Subcutaneous abdominal adipose tissue (tissue), 5 donors: ENCODE measurements at regions not wholly inside any gene's neighbourhood (a gene's known extent, or its start where the extent isn't known, plus 50 kb on each side); places are given as distances from the start of the nearest gene placed in this dataset.
A peak's percentile ranks its signal among the peaks of the same experiment; 100 is the strongest.

ENCODE experiments used
- H3K27ac ChIP-seq: one replicate; pipeline ENCODE4 v1.7.0; 2013; ENCODE audit warnings: low read depth, mild to moderate bottlenecking, inconsistent platforms, low read length, moderate library complexity
- H3K27me3 ChIP-seq, 5 donors: one replicate each; pipeline ENCODE4 v1.7.0; 2013; ENCODE audit warnings: low read length in 5 of 5, inconsistent platforms in 1 of 5; ENCODE audit not compliant: control insufficient read depth in 5 of 5, insufficient read depth in 4 of 5
- H3K36me3 ChIP-seq, 5 donors: one replicate each; pipeline ENCODE4 v1.7.0; 2013; ENCODE audit warnings: low read length in 5 of 5; ENCODE audit not compliant: control insufficient read depth in 5 of 5, insufficient read depth in 5 of 5
- H3K4me1 ChIP-seq, 5 donors: one replicate each; pipeline ENCODE4 v1.7.0; 2013; ENCODE audit warnings: low read length in 5 of 5, mild to moderate bottlenecking in 3 of 5, moderate library complexity in 1 of 5; ENCODE audit not compliant: control insufficient read depth in 5 of 5, insufficient read depth in 5 of 5
- H3K4me3 ChIP-seq, 5 donors: one replicate each; pipeline ENCODE4 v1.7.0; 2013; ENCODE audit warnings: low read length in 5 of 5, low read depth in 1 of 5
- H3K9ac ChIP-seq, 5 donors: one replicate each; pipeline ENCODE4 v1.7.0; 2013; ENCODE audit warnings: low read length in 5 of 5, mild to moderate bottlenecking in 4 of 5, moderate library complexity in 3 of 5
- H3K9me3 ChIP-seq, 5 donors: one replicate each; pipeline ENCODE4 v1.7.0; 2013; ENCODE audit warnings: low read length in 5 of 5; ENCODE audit not compliant: control insufficient read depth in 5 of 5
- donor health status: healthy.
- donor health status: healthy.
- donor health status: healthy.
- donor health status: healthy.
- donor health status: healthy.

DNA sequence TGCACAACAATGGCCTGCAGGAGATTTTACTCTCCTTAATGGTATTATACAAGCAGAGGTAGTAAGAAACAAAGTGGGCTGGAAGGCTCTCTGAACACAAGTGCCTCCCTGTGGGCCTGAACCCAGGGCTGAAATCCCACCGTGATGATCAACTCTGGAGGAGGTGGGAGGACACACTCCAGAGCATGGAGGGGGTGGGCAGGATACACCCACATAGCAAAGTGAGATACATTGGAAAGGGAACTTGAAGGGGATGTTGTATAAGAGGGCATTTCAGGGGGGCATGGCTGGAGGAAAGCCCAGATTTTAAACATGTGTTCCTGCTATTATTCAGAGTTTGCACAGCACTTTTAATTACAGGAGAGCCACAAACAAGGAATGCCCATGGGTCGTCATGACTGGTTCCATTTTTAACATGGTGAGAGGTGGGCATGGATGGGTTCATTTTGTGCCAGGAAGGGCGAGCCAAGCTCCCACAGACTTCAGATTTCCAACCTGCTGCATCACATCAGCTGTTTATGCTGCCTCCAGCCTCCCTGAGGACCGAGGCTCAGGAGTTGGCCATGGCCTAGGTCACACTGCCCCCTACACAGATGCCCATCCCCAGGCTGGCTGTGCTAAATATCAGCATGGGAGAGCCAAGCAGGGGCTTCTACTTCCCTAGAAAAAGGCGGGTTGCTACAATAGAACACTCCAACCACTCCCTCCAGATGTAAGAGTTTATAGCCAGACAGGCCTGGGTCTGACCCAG, 416.2 kb upstream of the ID2 start:
- no peaks in the 10 kb centered on the region for H3K27me3 ChIP-seq
- H3K9ac ChIP-seq: no peak overlapping the region
- no peak overlapping the region for H3K4me3 ChIP-seq
- H3K4me1 ChIP-seq: peaks cover 0 to 4% (median 0%) of the 10 kb centered on the region in 5 donors
- no peaks in the 10 kb centered on the region for H3K9me3 ChIP-seq
- H3K36me3 ChIP-seq: no peaks in the 10 kb centered on the region
- no peak overlapping the region for H3K27ac ChIP-seq

DNA sequence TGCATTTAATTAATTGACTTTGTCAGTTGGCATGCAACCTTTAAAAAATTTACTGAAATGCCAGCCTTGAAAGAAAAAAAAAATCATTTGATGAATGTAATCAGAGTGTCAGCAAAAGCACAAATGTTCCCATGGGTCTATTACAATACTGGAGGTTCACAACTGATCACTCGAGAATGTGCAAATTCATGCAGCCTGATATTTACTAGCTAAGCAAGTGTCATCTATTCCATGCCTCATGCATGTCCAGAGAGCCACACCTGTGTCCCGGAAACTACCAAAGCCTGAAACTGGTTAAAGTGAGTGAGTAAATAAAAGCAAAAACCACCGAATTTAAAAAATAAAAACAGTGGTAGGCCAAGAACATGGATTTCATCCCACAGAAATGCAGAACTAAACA, 415.3 kb upstream of the ID2 start:
- Histone ChIP-seq H3K9ac (no peak overlapping the region), H3K27ac (no peak overlapping the region), H3K4me3 (no peak overlapping the region), H3K27me3 (no peaks in the 10 kb centered on the region), H3K9me3 (no peaks in the 10 kb centered on the region), H3K4me1 (peaks cover 0 to 4% (median 0%) of the 10 kb centered on the region in 5 donors), H3K36me3 (no peaks in the 10 kb centered on the region)

DNA sequence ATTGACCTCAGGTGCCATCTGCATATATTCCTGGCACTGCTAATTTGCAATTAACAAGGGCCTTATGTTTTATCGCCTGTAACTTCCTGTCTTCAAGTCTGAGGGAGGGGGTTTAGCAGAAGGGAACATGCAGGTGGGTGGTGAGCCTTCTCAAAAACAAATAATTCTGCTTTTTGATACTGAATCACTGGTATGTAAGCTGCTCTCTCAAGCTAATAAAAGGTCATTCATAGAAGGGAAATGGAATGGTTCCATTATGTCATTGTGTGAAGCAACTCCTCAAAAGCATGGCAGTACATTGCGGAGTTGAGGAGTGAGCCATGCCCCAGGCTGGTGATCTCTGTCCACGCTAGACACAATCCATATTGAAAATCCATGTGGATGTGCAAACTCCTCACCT, 414.8 kb upstream of the ID2 start:
- peaks cover 0 to 4% (median 0%) of the 10 kb centered on the region in 5 donors for H3K4me1 ChIP-seq
- no peaks in the 10 kb centered on the region for H3K27me3 ChIP-seq
- H3K4me3 ChIP-seq: no peak overlapping the region
- no peak overlapping the region for H3K27ac ChIP-seq
- H3K9ac ChIP-seq: no peak overlapping the region
- H3K36me3 ChIP-seq: no peaks in the 10 kb centered on the region
- no peaks in the 10 kb centered on the region for H3K9me3 ChIP-seq

DNA sequence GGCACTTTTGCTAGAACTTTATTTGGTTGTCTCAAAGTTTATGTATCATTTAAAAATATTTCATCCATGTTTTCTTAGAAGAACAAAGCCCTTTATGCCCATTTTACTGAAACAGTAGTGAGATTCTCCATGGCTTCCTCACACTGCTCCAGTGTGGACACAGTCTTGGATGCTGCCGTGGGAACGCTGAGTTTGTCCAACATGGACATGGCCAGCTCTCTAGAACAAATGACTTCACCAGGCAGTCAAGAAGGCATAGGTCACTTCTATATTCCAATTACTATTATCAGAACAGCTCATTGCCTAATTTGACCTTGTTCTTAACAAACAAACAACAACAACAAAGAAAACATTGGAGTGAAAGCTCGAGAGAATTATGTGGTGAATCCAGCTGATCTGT, 414.1 kb upstream of the ID2 start:
- Histone ChIP-seq H3K4me1 (peaks cover 0 to 4% (median 0%) of the 10 kb centered on the region in 5 donors), H3K36me3 (no peaks in the 10 kb centered on the region)

DNA sequence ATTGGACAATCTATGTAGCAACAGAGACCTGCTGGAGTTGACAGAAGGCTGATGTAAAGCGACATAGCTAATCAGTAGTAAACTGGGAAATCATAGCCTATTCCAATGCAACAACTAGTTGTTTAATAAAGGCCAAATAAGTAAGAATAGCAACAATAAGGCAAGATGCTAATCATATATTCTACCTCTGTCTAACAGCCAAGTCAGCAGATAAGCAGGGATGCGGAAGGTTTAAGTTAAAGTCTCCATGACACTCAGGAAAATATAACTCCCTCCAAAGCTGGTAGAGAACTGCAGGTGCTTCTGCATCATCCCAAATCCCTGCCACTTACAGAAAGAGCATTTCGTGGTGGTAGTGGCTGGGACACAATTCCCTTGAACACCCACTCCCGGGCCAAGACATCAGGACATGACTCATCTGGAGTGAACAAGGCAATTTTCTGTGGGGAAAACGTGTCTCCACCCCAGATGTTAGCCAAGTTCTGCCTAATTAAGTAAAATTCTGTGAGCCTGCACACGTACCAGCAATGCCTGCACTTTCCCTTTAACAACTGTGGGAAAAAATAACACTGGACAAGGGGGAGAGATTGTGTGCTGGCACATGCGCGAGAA, 413.6 kb upstream of the ID2 start:
- Histone ChIP-seq H3K27me3 (no peaks in the 10 kb centered on the region), H3K27ac (no peak overlapping the region), H3K4me1 (peaks cover 0 to 4% (median 0%) of the 10 kb centered on the region in 5 donors), H3K9me3 (no peaks in the 10 kb centered on the region), H3K9ac (no peak overlapping the region), H3K4me3 (no peak overlapping the region), H3K36me3 (no peaks in the 10 kb centered on the region)

More for the DNA sequence above, 414.1 kb upstream of the ID2 start:
- H3K27ac ChIP-seq: no peak overlapping the region
- no peaks in the 10 kb centered on the region for H3K9me3 ChIP-seq
- H3K4me3 ChIP-seq: no peak overlapping the region
- no peak overlapping the region for H3K9ac ChIP-seq
- no peaks in the 10 kb centered on the region for H3K27me3 ChIP-seq

DNA sequence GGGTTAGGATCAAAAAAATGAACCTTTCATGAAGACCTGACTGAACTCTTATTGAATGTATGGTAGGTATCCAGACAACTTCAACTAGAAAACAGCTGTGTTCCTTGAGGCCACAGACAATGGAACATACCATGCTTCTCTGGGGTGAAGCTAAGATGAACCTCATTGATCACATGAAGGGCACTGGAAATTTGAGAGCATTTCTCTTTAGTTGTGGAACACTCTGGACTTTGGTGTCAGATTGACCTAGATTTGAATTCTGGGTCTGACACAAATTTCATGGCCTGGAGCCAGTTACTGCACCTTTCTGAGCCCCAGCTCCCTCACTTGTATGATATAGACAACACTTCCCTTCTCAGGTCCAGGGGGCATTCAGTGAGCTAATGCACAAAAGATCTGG, 411.2 kb upstream of the ID2 start:
- H3K9ac ChIP-seq: no peak overlapping the region
- peaks cover 0 to 4% (median 0%) of the 10 kb centered on the region in 5 donors for H3K4me1 ChIP-seq
- no peaks in the 10 kb centered on the region for H3K36me3 ChIP-seq
- no peak overlapping the region for H3K4me3 ChIP-seq
- no peaks in the 10 kb centered on the region for H3K27me3 ChIP-seq
- no peak overlapping the region for H3K27ac ChIP-seq
- peaks cover 0 to 5% (median 0%) of the 10 kb centered on the region in 5 donors for H3K9me3 ChIP-seq

DNA sequence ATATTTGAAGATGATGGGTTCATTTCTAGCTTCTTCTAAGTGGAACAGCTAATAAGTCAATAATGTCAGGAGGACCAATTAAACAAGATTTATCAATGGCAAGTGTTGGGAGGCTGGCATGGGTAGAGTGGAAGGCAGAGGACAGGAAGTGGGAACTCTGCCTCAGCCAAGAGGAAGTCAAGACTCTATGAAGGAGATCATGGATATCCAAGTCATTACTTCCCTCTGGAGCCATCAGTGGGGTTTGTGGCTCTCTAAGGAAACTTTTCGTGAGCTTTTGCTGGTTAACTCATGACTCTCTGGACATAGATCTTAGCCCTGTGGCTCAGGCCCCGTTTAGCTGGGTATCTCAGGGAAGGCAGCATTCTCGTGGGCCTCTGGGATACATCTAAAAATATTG, 410.4 kb upstream of the ID2 start:
- Histone ChIP-seq H3K27ac (no peak overlapping the region), H3K9me3 (peaks cover 0 to 5% (median 0%) of the 10 kb centered on the region in 5 donors), H3K4me3 (no peak overlapping the region), H3K9ac (no peak overlapping the region), H3K4me1 (peaks cover 0 to 4% (median 0%) of the 10 kb centered on the region in 5 donors), H3K36me3 (no peaks in the 10 kb centered on the region), H3K27me3 (no peaks in the 10 kb centered on the region)

DNA sequence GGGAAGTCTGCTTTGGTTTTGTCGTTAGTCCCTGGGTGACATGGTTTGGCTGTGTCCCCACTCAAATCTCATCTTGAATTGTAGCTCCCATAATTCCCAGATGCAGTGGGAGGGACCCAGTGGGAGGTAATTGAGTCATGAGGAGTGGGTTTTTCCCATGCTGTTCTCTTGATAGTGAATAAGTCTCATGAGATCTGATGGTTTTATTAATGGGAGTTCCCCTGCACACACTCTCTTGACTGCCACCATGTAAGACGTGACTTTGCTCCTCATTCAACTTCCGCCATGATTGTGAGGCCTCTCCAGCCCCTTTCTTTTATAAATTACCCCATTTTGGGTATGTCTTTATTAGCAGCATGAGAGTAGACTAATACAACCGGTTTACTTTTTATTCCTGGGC, 405.8 kb upstream of the ID2 start:
- no peaks in the 10 kb centered on the region for H3K27me3 ChIP-seq
- no peaks in the 10 kb centered on the region for H3K36me3 ChIP-seq
- H3K4me3 ChIP-seq: no peak overlapping the region
- no peak overlapping the region for H3K9ac ChIP-seq
- H3K27ac ChIP-seq: no peak overlapping the region
- H3K4me1 ChIP-seq: peaks cover 0 to 5% (median 4%) of the 10 kb centered on the region in 5 donors
- peaks cover 0 to 5% (median 0%) of the 10 kb centered on the region in 5 donors for H3K9me3 ChIP-seq

DNA sequence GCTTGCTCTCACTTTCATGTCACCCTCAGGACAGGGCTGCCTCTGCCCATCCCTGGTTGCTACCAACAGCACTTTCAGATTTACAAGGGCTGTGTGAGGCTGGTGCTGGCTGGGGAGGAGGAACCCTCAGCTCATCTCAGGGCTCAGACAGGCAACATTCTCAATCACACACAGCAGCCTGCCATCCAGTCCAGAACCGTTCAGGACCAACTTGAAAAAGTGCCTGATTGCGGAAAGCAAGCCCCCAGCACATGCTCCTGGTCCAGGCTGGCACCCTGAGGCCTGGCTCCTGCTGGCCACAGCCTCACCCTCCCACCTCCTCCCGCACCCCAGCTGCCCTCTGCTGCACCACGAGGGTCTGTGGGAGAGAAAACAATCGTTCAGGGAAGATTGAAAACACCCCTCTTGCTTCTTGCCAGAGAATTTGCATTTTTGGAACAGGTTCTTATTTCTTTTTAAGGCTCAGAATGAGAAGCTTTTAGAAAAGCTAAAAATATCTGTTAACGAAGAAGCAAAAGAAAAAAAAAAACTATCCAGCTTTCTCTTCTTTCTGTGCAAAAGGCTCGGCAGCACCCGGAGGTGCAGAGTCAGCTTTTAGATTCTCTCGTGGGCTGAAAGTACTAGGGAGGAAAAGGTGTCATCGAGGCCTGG, 403.8 kb upstream of the ID2 start:
- H3K27me3 ChIP-seq: peaks cover 0 to 2% (median 0%) of the 10 kb centered on the region in 5 donors
- no peaks in the 10 kb centered on the region for H3K36me3 ChIP-seq
- H3K9me3 ChIP-seq: peaks cover 0 to 5% (median 0%) of the 10 kb centered on the region in 5 donors
- no peak overlapping the region for H3K27ac ChIP-seq
- peak overlapping the region in 1 of 5 donors; percentile 46 for H3K9ac ChIP-seq
- H3K4me3 ChIP-seq: peak overlapping the region in 1 of 5 donors; percentile 1
- H3K4me1 ChIP-seq: peaks cover 0 to 5% (median 4%) of the 10 kb centered on the region in 5 donors
